ENCODE measurements at regions not wholly inside any gene's neighbourhood (a gene's known extent, or its start where the extent isn't known, plus 50 kb on each side); places are given as distances from the start of the nearest gene placed in this dataset.

DNA sequence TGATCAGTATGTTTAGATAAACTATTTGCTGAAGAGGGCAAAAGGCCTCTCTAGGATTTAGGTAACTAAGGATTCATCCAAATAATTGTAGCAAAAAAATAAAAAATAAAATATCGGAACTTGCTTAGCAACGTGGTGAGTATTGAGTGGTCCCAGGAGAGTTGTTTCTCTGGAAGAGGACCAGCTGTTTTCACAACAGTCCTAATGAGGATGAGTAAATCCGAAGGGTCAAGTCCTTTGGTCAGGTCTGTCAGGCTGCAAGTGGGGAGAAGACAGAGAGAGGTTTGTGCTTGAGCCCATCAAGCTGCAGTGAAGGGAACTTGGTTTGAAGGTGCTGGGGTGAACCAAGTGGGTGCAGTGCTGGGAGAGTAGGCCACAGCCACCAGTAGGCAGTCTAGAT is 539.2 kb downstream of the SLC4A3 start:
- no peak for DNase-seq (ENCODE audit: low read depth in 2 of 2)

- no peak for DNase-seq (ENCODE audit: low read depth in 2 of 2)
These were observed 540.5 kb downstream of the SLC4A3 start for GRCh38 chr2:220167956-220168355.

- no peak for DNase-seq (ENCODE audit: low read depth in 2 of 2)
These were observed 541.6 kb downstream of the SLC4A3 start for GRCh38 chr2:220168891-220169546.

GRCh38 chr2:220174826-220175225 is 547.4 kb downstream of the SLC4A3 start:
- no peak for DNase-seq (ENCODE audit: low read depth in 2 of 2)

DNA sequence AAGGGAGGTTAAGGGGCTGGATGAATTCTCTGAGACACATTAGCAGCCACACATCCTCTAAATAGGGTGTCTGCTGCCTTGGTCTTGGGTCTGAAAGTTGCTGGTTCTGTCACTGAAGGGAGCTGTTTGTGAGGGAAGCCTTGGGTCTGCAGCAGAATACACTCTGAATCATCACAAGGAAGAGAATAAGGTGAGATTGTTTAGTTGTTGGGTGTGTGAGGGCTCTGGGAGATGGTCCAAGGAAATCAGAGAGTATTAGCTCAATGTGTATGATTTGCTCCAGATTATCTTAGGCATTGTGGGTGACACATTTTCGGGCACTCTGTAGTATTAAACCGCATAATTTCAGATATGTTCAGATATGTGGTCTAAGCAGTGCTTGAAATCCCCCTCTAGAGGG is 548.5 kb downstream of the SLC4A3 start:
- DNase-seq (ENCODE audit: low read depth in 2 of 2): no peak

DNA sequence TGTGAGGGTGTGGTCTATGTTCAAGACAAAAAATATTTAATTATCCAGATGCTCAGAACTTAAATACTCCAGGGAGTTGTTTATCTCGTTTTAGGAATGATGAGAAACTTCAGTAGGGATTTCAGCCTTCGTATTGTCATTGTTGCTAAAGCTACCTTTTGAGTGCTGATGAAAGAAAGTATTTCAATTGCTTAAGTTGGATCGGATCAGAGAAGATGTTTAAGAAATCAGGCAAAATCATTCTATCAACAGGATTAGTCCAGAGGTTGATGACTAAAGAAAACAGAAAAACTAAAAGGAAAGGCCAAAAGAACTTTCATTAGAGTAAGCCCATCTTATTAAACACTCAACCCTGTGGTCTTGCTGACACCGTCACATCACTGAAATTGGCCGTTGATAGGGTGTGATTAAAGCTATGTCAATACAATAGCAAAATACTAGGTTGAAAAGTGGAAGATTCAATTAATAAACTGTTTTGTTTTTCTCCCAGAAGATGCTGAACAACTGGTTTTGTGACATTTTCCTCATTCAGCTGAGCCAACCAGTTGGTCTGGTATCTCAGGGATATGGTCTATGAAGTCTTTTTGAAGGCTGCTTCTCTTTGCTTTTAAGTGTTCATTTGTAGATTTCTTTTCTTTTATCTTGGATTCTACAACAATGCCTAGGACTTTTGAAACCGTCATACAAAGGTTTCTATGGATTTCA is 551.7 kb downstream of the SLC4A3 start:
- no peak for DNase-seq (ENCODE audit: low read depth in 2 of 2)

GRCh38 chr2:220181165-220181564 is 553.7 kb downstream of the SLC4A3 start:
- no peak for DNase-seq (ENCODE audit: low read depth in 2 of 2)

GRCh38 chr2:220182790-220183189 is 555.4 kb downstream of the SLC4A3 start:
- no peak for DNase-seq (ENCODE audit: low read depth in 2 of 2)

DNA sequence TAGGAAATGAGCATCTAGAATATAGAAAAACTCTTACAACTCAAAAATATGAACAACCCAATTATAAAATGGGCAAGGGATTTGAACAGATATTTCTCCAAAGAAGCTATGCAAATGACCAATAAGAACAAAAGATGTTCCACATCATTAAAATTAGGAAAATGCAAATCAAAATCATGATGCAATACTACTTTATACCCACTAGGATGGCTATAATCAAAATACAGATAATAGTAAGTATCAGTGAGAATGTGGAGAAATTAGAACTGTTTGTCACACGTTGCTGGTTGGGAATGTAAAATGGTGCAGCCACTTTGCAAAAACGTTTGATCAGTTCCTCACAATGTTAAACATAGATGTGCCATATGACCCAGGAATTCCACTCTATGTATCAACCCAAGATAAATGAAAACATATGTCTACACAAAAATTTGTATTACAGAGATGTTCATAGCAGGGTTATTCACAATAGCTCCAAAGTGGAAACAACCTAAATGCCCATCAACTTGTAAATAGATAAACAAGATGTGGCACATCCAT is 558.4 kb downstream of the SLC4A3 start:
- no peak for DNase-seq (ENCODE audit: low read depth in 2 of 2)

- no peak for DNase-seq (ENCODE audit: low read depth in 2 of 2)
These were observed 560.6 kb downstream of the SLC4A3 start for GRCh38 chr2:220188031-220188430.

GRCh38 chr2:220191031-220191430 is 563.6 kb downstream of the SLC4A3 start:
- no peak for DNase-seq (ENCODE audit: low read depth in 2 of 2)

DNA sequence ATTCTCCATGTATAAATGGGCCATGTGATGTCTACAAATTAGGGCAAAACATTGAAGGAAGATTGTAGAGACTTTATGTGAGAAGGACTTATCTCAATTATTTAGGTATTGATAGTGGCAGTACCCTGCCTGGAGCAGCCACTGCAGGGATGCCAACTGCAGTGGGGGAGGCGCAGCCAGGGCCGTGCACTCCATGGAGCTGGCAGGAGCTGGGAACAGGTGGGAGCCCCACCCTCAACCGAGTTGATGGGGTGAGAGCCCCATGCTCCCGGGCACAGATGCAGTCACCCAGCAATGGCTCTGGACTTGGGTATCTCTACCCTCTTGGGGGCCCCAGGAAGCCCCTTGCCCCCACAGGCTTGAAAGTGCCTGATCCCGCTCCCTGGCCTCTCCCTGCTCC is 564.3 kb downstream of the SLC4A3 start:
- DNase-seq (ENCODE audit: low read depth in 2 of 2): no peak

GRCh38 chr2:220192994-220193753 is 565.7 kb downstream of the SLC4A3 start:
- DNase-seq (ENCODE audit: low read depth in 2 of 2): no peak

DNA sequence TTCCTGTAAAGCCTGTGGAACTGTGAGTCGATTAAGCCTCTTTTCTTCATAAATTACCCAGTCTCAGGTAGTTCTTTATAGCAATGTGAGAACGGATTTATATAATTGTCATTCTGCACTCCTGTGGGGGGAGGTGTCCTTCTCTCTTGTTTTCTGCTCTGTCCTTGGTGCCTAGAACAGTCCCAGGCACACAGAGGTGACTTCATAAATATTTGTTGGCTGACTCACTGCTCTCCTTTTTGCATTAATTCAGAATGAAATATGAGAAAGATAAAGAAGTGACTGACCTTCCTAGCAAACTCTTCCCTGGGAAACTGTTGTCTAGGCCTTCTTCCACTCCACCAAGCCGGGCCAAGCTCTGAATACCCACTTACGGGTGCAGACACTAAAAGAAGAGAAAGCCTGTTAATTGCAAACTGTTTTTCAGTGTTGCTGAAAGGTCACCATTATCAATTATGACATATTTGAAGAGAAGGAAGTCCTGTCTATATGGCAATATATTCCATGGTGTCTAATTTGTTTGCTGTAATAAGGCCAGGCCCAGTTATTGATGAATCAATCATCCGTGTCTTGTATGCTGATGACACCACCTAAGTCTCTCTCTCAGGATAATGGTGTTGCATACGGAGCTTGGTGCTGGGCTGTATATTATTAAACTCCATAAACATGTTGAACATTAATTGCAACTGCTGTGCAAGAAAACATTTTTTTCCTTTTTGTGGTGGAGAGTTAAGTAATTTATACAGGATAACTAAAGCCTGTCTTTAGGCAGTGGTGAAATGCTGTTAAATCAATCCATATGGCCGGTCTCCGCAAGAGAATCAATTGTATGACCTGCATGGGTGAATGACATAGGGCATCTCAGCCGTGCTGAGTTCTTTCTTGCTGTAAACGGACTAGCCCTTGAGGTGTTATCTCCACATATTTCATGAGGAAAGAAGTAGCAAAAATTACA is 567.5 kb downstream of the SLC4A3 start:
- DNase-seq (ENCODE audit: low read depth in 2 of 2): no peak

GRCh38 chr2:220198896-220199295 is 571.5 kb downstream of the SLC4A3 start:
- DNase-seq (ENCODE audit: low read depth in 2 of 2): no peak

- no peak for DNase-seq (ENCODE audit: low read depth in 2 of 2)
These were observed 574.6 kb downstream of the SLC4A3 start for GRCh38 chr2:220202066-220202465.

GRCh38 chr2:220209093-220209492 is 581.7 kb downstream of the SLC4A3 start:
- DNase-seq (ENCODE audit: low read depth in 2 of 2): no peak

DNA sequence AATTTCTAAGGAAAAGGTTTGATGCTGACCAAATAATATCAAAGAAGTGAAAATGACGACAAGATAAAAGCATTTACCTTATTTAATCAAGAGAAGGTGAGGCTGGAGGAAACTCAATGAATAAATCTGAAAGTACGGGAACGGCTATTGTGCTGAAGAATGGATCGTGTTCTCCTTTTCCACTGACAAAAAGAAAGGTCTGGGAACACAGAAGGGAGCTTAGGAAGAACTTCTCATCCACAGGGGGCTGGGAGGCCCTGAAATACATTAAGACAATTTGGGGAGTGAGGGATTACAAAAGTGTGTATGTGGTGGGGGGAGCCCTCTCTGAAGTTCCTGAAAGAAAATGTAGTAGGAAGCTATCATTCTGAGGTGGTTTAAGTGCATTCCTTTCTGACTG is 582.3 kb downstream of the SLC4A3 start:
- no peak for DNase-seq (ENCODE audit: low read depth in 2 of 2)

- DNase-seq (ENCODE audit: low read depth in 2 of 2): no peak
These were observed 585.1 kb downstream of the SLC4A3 start for GRCh38 chr2:220212296-220213080.

DNA sequence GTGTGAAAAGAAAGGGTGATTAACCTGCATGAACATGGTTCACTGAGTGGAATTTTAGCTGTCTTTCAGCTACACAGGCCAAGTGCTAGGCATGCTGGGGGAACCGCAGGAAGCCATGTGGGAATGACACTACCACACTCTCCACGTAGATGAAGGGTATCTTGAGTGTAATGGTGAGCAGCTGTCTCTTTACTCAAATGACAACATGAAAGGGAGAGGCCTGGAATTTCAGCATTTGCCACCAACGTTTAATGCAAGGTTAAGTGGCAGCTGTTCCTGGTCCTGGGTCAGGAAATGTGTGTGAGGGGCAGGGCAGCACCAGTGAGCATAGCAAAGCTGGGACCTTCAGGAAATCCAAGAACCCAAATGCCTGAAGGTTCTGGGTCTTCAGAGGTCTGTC is 588.4 kb downstream of the SLC4A3 start:
- DNase-seq (ENCODE audit: low read depth in 2 of 2): no peak

GRCh38 chr2:220219371-220219770 is 591.9 kb downstream of the SLC4A3 start:
- DNase-seq (ENCODE audit: low read depth in 2 of 2): no peak
